Endodermal cell (in vitro differentiated cells): ENCODE measurements at regions not wholly inside any gene's neighbourhood (a gene's known extent, or its start where the extent isn't known, plus 50 kb on each side); places are given as distances from the start of the nearest gene placed in this dataset.

Source experiments
- DNase-seq: peaks from one replicate; pipeline ENCODE4 v3.0.0-alpha.2; 2017
- H3K27ac ChIP-seq: 2 replicates; pipeline ENCODE4 v1.5.1; 2013; ENCODE audit warnings: mild to moderate bottlenecking, low read depth, low read length, moderate library complexity
- H3K27me3 ChIP-seq: 2 replicates; pipeline ENCODE4 v1.6.1; 2013; ENCODE audit warnings: mild to moderate bottlenecking, low read length, moderate library complexity; ENCODE audit not compliant: insufficient read depth, control insufficient read depth, poor library complexity, severe bottlenecking
- H3K36me3 ChIP-seq: 2 replicates; pipeline ENCODE4 v1.7.0; 2013; ENCODE audit warnings: mild to moderate bottlenecking, low read length, moderate library complexity; ENCODE audit not compliant: control insufficient read depth, insufficient read depth
- H3K4me1 ChIP-seq: one replicate; pipeline ENCODE4 v1.7.0; 2013; ENCODE audit warnings: low read length; ENCODE audit not compliant: control insufficient read depth, insufficient read depth
- H3K4me3 ChIP-seq: 2 replicates; pipeline ENCODE4 v1.5.1; 2013; ENCODE audit warnings: mild to moderate bottlenecking, low read length, moderate library complexity
- H3K9ac ChIP-seq: 2 replicates; pipeline ENCODE4 v1.6.1; 2013; ENCODE audit warnings: mild to moderate bottlenecking, low read length, moderate library complexity; ENCODE audit not compliant: poor library complexity, severe bottlenecking; ENCODE audit errors: extremely low read depth
- H3K9me3 ChIP-seq: 2 replicates; pipeline ENCODE4 v1.6.1; 2013; ENCODE audit warnings: mild to moderate bottlenecking, low read length, moderate library complexity; ENCODE audit not compliant: control insufficient read depth
- H3K27ac Mint-ChIP-seq: 2 replicates; pipeline ENCODE4 v1.8.0; 2020; ENCODE audit warnings: mixed read lengths
- H3K27me3 Mint-ChIP-seq: 2 replicates; pipeline ENCODE4 v1.8.0; 2021; ENCODE audit warnings: mild to moderate bottlenecking, mixed read lengths; ENCODE audit not compliant: insufficient read depth
- H3K36me3 Mint-ChIP-seq: 2 replicates; pipeline ENCODE4 v1.8.0; 2020; ENCODE audit warnings: low read depth, mixed read lengths
- H3K4me1 Mint-ChIP-seq: 2 replicates; pipeline ENCODE4 v1.8.0; 2020; ENCODE audit warnings: mixed read lengths
- H3K4me3 Mint-ChIP-seq: 2 replicates; pipeline ENCODE4 v1.8.0; 2020; ENCODE audit warnings: mild to moderate bottlenecking, moderate library complexity, mixed read lengths
- H3K9me3 Mint-ChIP-seq: 2 replicates; pipeline ENCODE4 v1.8.0; 2020; ENCODE audit warnings: mild to moderate bottlenecking, mixed read lengths
- CTCF ChIP-seq: fragments of 200-600 bp; sonication (generic); conservative IDR thresholded peaks from 2 replicates; pipeline ENCODE4 v1.5.0; 2021; ENCODE audit warnings: antibody characterized with exemption, mild to moderate bottlenecking
- WGBS, 2 experiments: methylation state at CpG; one replicate each; pipeline versions ENCODE4 v1.1.5 to v1.1.7; 2013; ENCODE audit warnings: missing lambda C conversion rate in 2 of 2, mixed read lengths in 1 of 2; ENCODE audit not compliant: insufficient coverage in 1 of 2, insufficient read length in 1 of 2; 5-methylcytosine and 5-hydroxymethylcytosine counted together

- H3K36me3 Mint-ChIP-seq: no peaks in the 10 kb centered on the region
- H3K27ac Mint-ChIP-seq: no peak overlapping the region
- H3K4me3 Mint-ChIP-seq: no peak overlapping the region
- H3K9ac ChIP-seq: no peak overlapping the region
- WGBS, 2 experiments: 67 to 89% methylated on average over 1 of the region's 1 CpG
- no peak for DNase-seq
- no peaks in the 10 kb centered on the region for H3K4me1 ChIP-seq
- H3K4me3 ChIP-seq: no peak overlapping the region
- TF ChIP-seq CTCF: no peak
- H3K27me3 ChIP-seq: peaks cover 8% of the 10 kb centered on the region
- no peaks in the 10 kb centered on the region for H3K9me3 Mint-ChIP-seq
- H3K36me3 ChIP-seq: no peaks in the 10 kb centered on the region
- no peaks in the 10 kb centered on the region for H3K4me1 Mint-ChIP-seq
- no peaks in the 10 kb centered on the region for H3K9me3 ChIP-seq
- H3K27me3 Mint-ChIP-seq: peaks cover 18% of the 10 kb centered on the region
- no peak overlapping the region for H3K27ac ChIP-seq
Observed at GRCh38 chr15:57883701-57884100, 177.2 kb downstream of the POLR2M start.

- Mint-ChIP-seq H3K9me3 (no peaks in the 10 kb centered on the region), H3K4me1 (no peaks in the 10 kb centered on the region), H3K27ac (no peak overlapping the region), H3K36me3 (no peaks in the 10 kb centered on the region), H3K27me3 (peaks cover 18% of the 10 kb centered on the region), H3K4me3 (no peak overlapping the region)
- TF ChIP-seq CTCF: no peak
- H3K9me3 ChIP-seq: no peaks in the 10 kb centered on the region
- H3K9ac ChIP-seq: no peak overlapping the region
- H3K27ac ChIP-seq: no peak overlapping the region
- no peaks in the 10 kb centered on the region for H3K4me1 ChIP-seq
- DNase-seq: no peak
- H3K36me3 ChIP-seq: no peaks in the 10 kb centered on the region
- 86 to 89% methylated on average over 1 of the region's 1 CpG for WGBS, 2 experiments
- H3K27me3 ChIP-seq: peaks cover 8% of the 10 kb centered on the region
- no peak overlapping the region for H3K4me3 ChIP-seq
Observed at GRCh38 chr15:57884936-57885335, 178.4 kb downstream of the POLR2M start.

- Histone ChIP-seq H3K36me3 (no peaks in the 10 kb centered on the region), H3K9ac (no peak overlapping the region), H3K27me3 (peaks cover 8% of the 10 kb centered on the region), H3K4me3 (no peak overlapping the region), H3K4me1 (no peaks in the 10 kb centered on the region), H3K9me3 (no peaks in the 10 kb centered on the region), H3K27ac (no peak overlapping the region)
- no peak for TF ChIP-seq CTCF
- no peak overlapping the region for H3K4me3 Mint-ChIP-seq
- H3K4me1 Mint-ChIP-seq: no peaks in the 10 kb centered on the region
- peaks cover 18% of the 10 kb centered on the region for H3K27me3 Mint-ChIP-seq
- no peak overlapping the region for H3K27ac Mint-ChIP-seq
- no peaks in the 10 kb centered on the region for H3K36me3 Mint-ChIP-seq
- H3K9me3 Mint-ChIP-seq: no peaks in the 10 kb centered on the region
- 90 to 98% methylated on average over 4 to 5 of the region's 5 CpGs for WGBS, 2 experiments
- no peak for DNase-seq
Observed at GRCh38 chr15:57885435-57885834, 178.9 kb downstream of the POLR2M start.
